Naive thymus-derived CD4-positive, alpha-beta T cell (primary cell): ENCODE measurements at regions not wholly inside any gene's neighbourhood (a gene's known extent, or its start where the extent isn't known, plus 50 kb on each side); places are given as distances from the start of the nearest gene placed in this dataset.

Source experiments
- ATAC-seq: fragments of 150-1000 bp; cut with Tn5 transposase; 2 replicates; pipeline ENCODE4 v1.10.0; 2021; ENCODE audit warnings: mild to moderate bottlenecking, moderate library complexity
- CTCF ChIA-PET: fragments of 350-600 bp; sonication (Branson Sonifier 250); formaldehyde crosslinking; loops from one replicate; lab custom pipeline; 2021; ENCODE audit warnings: antibody characterized with exemption; lab: Charles Lee
- POLR2A ChIA-PET: fragments of 350-600 bp; sonication (Branson Sonifier 250); formaldehyde crosslinking; loops from one replicate; lab custom pipeline; 2021; ENCODE audit warnings: antibody characterized with exemption, inconsistent platforms; lab: Charles Lee
- DNase-seq, 9 donors: peaks; one replicate each; pipeline versions ENCODE4 v3.0.0 to v3.0.0-alpha.2; 2020 to 2022; ENCODE audit warnings: mixed read lengths in 1 of 9
- H3K27ac ChIP-seq: one replicate; pipeline ENCODE4 v1.7.0; 2013; ENCODE audit warnings: mild to moderate bottlenecking, low read depth, low read length, moderate library complexity
- H3K27me3 ChIP-seq, 2 donors: one replicate each; pipeline ENCODE4 v1.7.0; 2013; ENCODE audit warnings: low read length in 2 of 2, mild to moderate bottlenecking in 2 of 2, moderate library complexity in 2 of 2; ENCODE audit not compliant: control insufficient read depth in 2 of 2, insufficient read depth in 2 of 2
- H3K36me3 ChIP-seq, 3 experiments: 1 replicate in 2 of 3; 2 replicates in 1 of 3; pipeline ENCODE4 v1.7.0; 2013; ENCODE audit warnings: low read length in 3 of 3, mild to moderate bottlenecking in 3 of 3, moderate library complexity in 1 of 3; ENCODE audit not compliant: insufficient read depth in 3 of 3, control insufficient read depth in 2 of 3
- H3K4me1 ChIP-seq, 2 donors: one replicate each; pipeline ENCODE4 v1.7.0; 2013; ENCODE audit warnings: low read length in 2 of 2, mild to moderate bottlenecking in 2 of 2, moderate library complexity in 1 of 2; ENCODE audit not compliant: control insufficient read depth in 2 of 2, insufficient read depth in 2 of 2
- H3K4me3 ChIP-seq: 2 replicates; pipeline ENCODE4 v1.7.0; 2013; ENCODE audit warnings: mild to moderate bottlenecking, low read length
- H3K9me3 ChIP-seq, 3 experiments: 1 replicate in 2 of 3; 2 replicates in 1 of 3; pipeline ENCODE4 v1.7.0; 2013; ENCODE audit warnings: low read length in 3 of 3; ENCODE audit not compliant: control insufficient read depth in 2 of 3
- H3K27ac Mint-ChIP-seq, 9 donors: one replicate each; pipeline ENCODE4 v1.8.0; 2020 to 2022; ENCODE audit warnings: mixed read lengths in 9 of 9, mild to moderate bottlenecking in 8 of 9, moderate library complexity in 5 of 9, inconsistent platforms in 2 of 9
- H3K27me3 Mint-ChIP-seq, 5 donors: one replicate each; pipeline ENCODE4 v1.8.0; 2021 to 2022; ENCODE audit warnings: mixed read lengths in 5 of 5, mild to moderate bottlenecking in 1 of 5
- H3K36me3 Mint-ChIP-seq, 5 donors: one replicate each; pipeline ENCODE4 v1.8.0; 2020 to 2022; ENCODE audit warnings: mixed read lengths in 5 of 5, mild to moderate bottlenecking in 3 of 5, inconsistent platforms in 1 of 5
- H3K4me1 Mint-ChIP-seq, 7 donors: one replicate each; pipeline ENCODE4 v1.8.0; 2020 to 2022; ENCODE audit warnings: mixed read lengths in 7 of 7, mild to moderate bottlenecking in 3 of 7, inconsistent platforms in 1 of 7
- H3K4me3 Mint-ChIP-seq, 10 donors: one replicate each; pipeline ENCODE4 v1.8.0; 2020 to 2022; ENCODE audit warnings: mild to moderate bottlenecking in 10 of 10, mixed read lengths in 10 of 10, moderate library complexity in 6 of 10, inconsistent platforms in 2 of 10
- H3K9me3 Mint-ChIP-seq, 11 donors: one replicate each; pipeline ENCODE4 v1.8.0; 2020 to 2022; ENCODE audit warnings: mixed read lengths in 11 of 11, mild to moderate bottlenecking in 4 of 11, inconsistent platforms in 1 of 11, moderate library complexity in 1 of 11
- intact Hi-C, 2 donors: fragments of 100-400 bp; cut with micrococcal nuclease; formaldehyde crosslinking; loops; one replicate each; pipeline ENCODE4 v1.15.1; 2023

DNA sequence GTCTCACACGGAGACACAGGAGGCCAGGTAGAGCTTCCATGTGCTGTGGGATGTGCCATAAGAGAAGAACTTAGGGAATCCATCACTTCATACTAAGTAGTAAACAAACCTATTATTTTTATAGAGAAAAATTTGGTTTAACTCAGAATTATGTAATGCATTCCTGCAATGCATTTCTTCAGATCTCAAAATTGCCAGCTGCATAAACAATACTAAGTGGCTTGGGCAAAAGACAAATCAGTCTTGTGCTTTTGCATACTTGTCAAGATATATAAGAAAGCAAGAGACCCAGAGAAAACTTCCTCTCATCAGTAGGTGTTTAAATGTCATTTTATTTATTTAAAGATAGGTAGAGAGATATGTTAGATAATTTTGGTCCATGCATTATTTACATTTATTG lies 382.1 kb upstream of the CTSO start:
- H3K4me3 ChIP-seq, result no peak overlapping the region
- H3K4me3 Mint-ChIP-seq, result no peak overlapping the region
- H3K27me3 ChIP-seq, result no peaks in the 10 kb centered on the region
- CTCF ChIA-PET, result no interaction called here
- H3K4me1 ChIP-seq, result no peaks in the 10 kb centered on the region
- ATAC-seq (no peak), DNase-seq (no peak)
- no peaks in the 10 kb centered on the region for H3K9me3 ChIP-seq
- H3K27ac ChIP-seq, result no peak overlapping the region
- peaks cover 0 to 9% (median 0%) of the 10 kb centered on the region in 11 donors for H3K9me3 Mint-ChIP-seq
- H3K36me3 Mint-ChIP-seq, result no peaks in the 10 kb centered on the region
- no peaks in the 10 kb centered on the region for H3K4me1 Mint-ChIP-seq
- H3K27me3 Mint-ChIP-seq, result no peaks in the 10 kb centered on the region
- no peak overlapping the region for H3K27ac Mint-ChIP-seq
- POLR2A ChIA-PET, result no interaction called here
- intact Hi-C loops, result no loop called here
- no peaks in the 10 kb centered on the region for H3K36me3 ChIP-seq

GRCh38 chr4:156330436-156331031 lies 376.9 kb upstream of the CTSO start:
- DNase-seq, result no peak
- POLR2A ChIA-PET, result no interaction called here
- Mint-ChIP-seq H3K27ac (no peak overlapping the region), H3K27me3 (no peaks in the 10 kb centered on the region), H3K4me3 (no peak overlapping the region), H3K4me1 (no peaks in the 10 kb centered on the region), H3K36me3 (no peaks in the 10 kb centered on the region), H3K9me3 (peaks cover 0 to 4% (median 0%) of the 10 kb centered on the region in 11 donors)
- no peaks in the 10 kb centered on the region for H3K4me1 ChIP-seq
- intact Hi-C loops, result no loop called here
- H3K27me3 ChIP-seq, result no peaks in the 10 kb centered on the region
- H3K36me3 ChIP-seq, result no peaks in the 10 kb centered on the region
- CTCF ChIA-PET, result no interaction called here
- H3K4me3 ChIP-seq, result no peak overlapping the region
- no peaks in the 10 kb centered on the region for H3K9me3 ChIP-seq
- H3K27ac ChIP-seq, result no peak overlapping the region
- ATAC-seq, result no peak

GRCh38 chr4:156329779-156330178 lies 376.1 kb upstream of the CTSO start:
- no peak overlapping the region for H3K27ac Mint-ChIP-seq
- CTCF ChIA-PET, result no interaction called here

GRCh38 chr4:156328882-156329281 lies 375.2 kb upstream of the CTSO start:
- DNase-seq (no peak), ATAC-seq (no peak)
- Mint-ChIP-seq H3K27me3 (no peaks in the 10 kb centered on the region), H3K4me3 (no peak overlapping the region), H3K9me3 (peaks cover 0 to 4% (median 0%) of the 10 kb centered on the region in 11 donors), H3K4me1 (no peaks in the 10 kb centered on the region), H3K27ac (no peak overlapping the region), H3K36me3 (no peaks in the 10 kb centered on the region)
- H3K36me3 ChIP-seq, result no peaks in the 10 kb centered on the region
- no peaks in the 10 kb centered on the region for H3K4me1 ChIP-seq
- H3K4me3 ChIP-seq, result no peak overlapping the region
- ChIA-PET POLR2A (no interaction called here), CTCF (no interaction called here)
- H3K27ac ChIP-seq, result no peak overlapping the region
- intact Hi-C loops, result no loop called here
- no peaks in the 10 kb centered on the region for H3K27me3 ChIP-seq
- no peaks in the 10 kb centered on the region for H3K9me3 ChIP-seq

More at GRCh38 chr4:156329779-156330178, 376.1 kb upstream of the CTSO start:
- intact Hi-C loops, result no loop called here
- POLR2A ChIA-PET, result no interaction called here
- Mint-ChIP-seq H3K36me3 (no peaks in the 10 kb centered on the region), H3K27me3 (no peaks in the 10 kb centered on the region), H3K4me3 (no peak overlapping the region), H3K9me3 (peaks cover 0 to 4% (median 0%) of the 10 kb centered on the region in 11 donors), H3K4me1 (no peaks in the 10 kb centered on the region)
- DNase-seq (no peak), ATAC-seq (peak; percentile 79)
- H3K36me3 ChIP-seq, result no peaks in the 10 kb centered on the region
- H3K27ac ChIP-seq, result no peak overlapping the region
- H3K4me3 ChIP-seq, result no peak overlapping the region
- no peaks in the 10 kb centered on the region for H3K4me1 ChIP-seq
- H3K27me3 ChIP-seq, result no peaks in the 10 kb centered on the region
- H3K9me3 ChIP-seq, result no peaks in the 10 kb centered on the region

GRCh38 chr4:156326246-156326645 lies 372.6 kb upstream of the CTSO start:
- DNase-seq (no peak), ATAC-seq (no peak)
- Mint-ChIP-seq H3K27me3 (no peaks in the 10 kb centered on the region), H3K9me3 (peaks cover 0 to 7% (median 0%) of the 10 kb centered on the region in 11 donors), H3K36me3 (no peaks in the 10 kb centered on the region), H3K4me1 (no peaks in the 10 kb centered on the region), H3K27ac (no peak overlapping the region), H3K4me3 (no peak overlapping the region)
- Histone ChIP-seq H3K36me3 (no peaks in the 10 kb centered on the region), H3K27ac (no peak overlapping the region), H3K27me3 (no peaks in the 10 kb centered on the region), H3K4me3 (no peak overlapping the region), H3K9me3 (no peaks in the 10 kb centered on the region), H3K4me1 (no peaks in the 10 kb centered on the region)
- ChIA-PET CTCF (no interaction called here), POLR2A (no interaction called here)
- intact Hi-C loops, result no loop called here

- Histone ChIP-seq H3K27me3 (no peaks in the 10 kb centered on the region), H3K36me3 (no peaks in the 10 kb centered on the region), H3K4me3 (no peak overlapping the region), H3K4me1 (no peaks in the 10 kb centered on the region), H3K27ac (no peak overlapping the region), H3K9me3 (no peaks in the 10 kb centered on the region)
- ATAC-seq, result no peak
- CTCF ChIA-PET, result no interaction called here
- Mint-ChIP-seq H3K27me3 (no peaks in the 10 kb centered on the region), H3K27ac (no peak overlapping the region), H3K4me3 (no peak overlapping the region), H3K36me3 (no peaks in the 10 kb centered on the region), H3K9me3 (peaks cover 0 to 14% (median 0%) of the 10 kb centered on the region in 11 donors), H3K4me1 (no peaks in the 10 kb centered on the region)
- no peak for DNase-seq
- intact Hi-C loops, result no loop called here
- POLR2A ChIA-PET, result no interaction called here
Observed at GRCh38 chr4:156322592-156322991, 368.9 kb upstream of the CTSO start.

- H3K36me3 Mint-ChIP-seq, result no peaks in the 10 kb centered on the region
- Histone ChIP-seq H3K36me3 (no peaks in the 10 kb centered on the region), H3K4me3 (no peak overlapping the region), H3K9me3 (no peaks in the 10 kb centered on the region), H3K27me3 (no peaks in the 10 kb centered on the region), H3K4me1 (no peaks in the 10 kb centered on the region), H3K27ac (no peak overlapping the region)
- peaks cover 0 to 14% (median 4%) of the 10 kb centered on the region in 11 donors for H3K9me3 Mint-ChIP-seq
- no peak overlapping the region for H3K27ac Mint-ChIP-seq
- ATAC-seq, result no peak
- CTCF ChIA-PET, result no interaction called here
- POLR2A ChIA-PET, result no interaction called here
- no peak overlapping the region for H3K4me3 Mint-ChIP-seq
- no peak for DNase-seq
- no peaks in the 10 kb centered on the region for H3K27me3 Mint-ChIP-seq
- intact Hi-C loops, result no loop called here
- no peaks in the 10 kb centered on the region for H3K4me1 Mint-ChIP-seq
Observed at GRCh38 chr4:156321203-156321602, 367.5 kb upstream of the CTSO start.
